HepG2 (cell line): ENCODE measurements at regions not wholly inside any gene's neighbourhood (a gene's known extent, or its start where the extent isn't known, plus 50 kb on each side); places are given as distances from the start of the nearest gene placed in this dataset.

ENCODE experiments used
- ATAC-seq: fragments of 200-7000 bp; cut with Tn5 transposase; 3 replicates; pipeline ENCODE4 v1.9.1; 2020; ENCODE audit warnings: mild to moderate bottlenecking, moderate library complexity
- BruUV-seq: library from RNA; stranded (reverse); fragments of 400-500 nt; replicated peaks from 2 replicates; lab custom pipeline; 2021; lab: Mats Ljungman, UMichigan
- CTCF ChIA-PET: fragments of 300-600 bp; formaldehyde crosslinking; extraction: SDS; loops from one replicate; lab custom pipeline; 2021; ENCODE audit warnings: low total read pairs, inconsistent platforms, low intra/inter-chr PET ratio; lab: Yijun Ruan, JAX
- POLR2A ChIA-PET: fragments of 350-600 bp; sonication (Branson Sonifier 250); formaldehyde crosslinking; loops from one replicate; lab custom pipeline; 2020; ENCODE audit warnings: antibody characterized with exemption, inconsistent platforms; lab: Yijun Ruan, JAX
- DNase-seq: peaks from one replicate; pipeline ENCODE4 v3.0.0-alpha.2; 2015; ENCODE audit warnings: low spot score
- FAIRE-seq: peaks from 3 replicates; lab custom pipeline; 2011; peaks lifted over from hg19 to GRCh38; lab: Jason Lieb, UNC
- H2AFZ ChIP-seq: one replicate; pipeline ENCODE4 v1.6.1; 2011; ENCODE audit warnings: low read length, inconsistent platforms
- H3K27ac ChIP-seq: fragments of 300-600 bp; 3 replicates; pipeline ENCODE4 v1.8.0; 2011; ENCODE audit warnings: mixed run types, mild to moderate bottlenecking, mixed read lengths, low read length, inconsistent platforms; ENCODE audit not compliant: insufficient read depth; ENCODE audit errors: extremely low read length
- H3K27me3 ChIP-seq, 2 experiments: fragments of 200-600 bp in 1 of 2; 2 replicates in 1 of 2; 3 replicates in 1 of 2; pipeline versions ENCODE4 v1.6.0 to v1.8.0; 2011; ENCODE audit warnings: low read length in 2 of 2, mild to moderate bottlenecking in 2 of 2, moderate library complexity in 2 of 2, inconsistent platforms in 1 of 2; ENCODE audit not compliant: insufficient read depth in 2 of 2, control insufficient read depth in 1 of 2
- H3K36me3 ChIP-seq, 2 experiments: fragments of 200-600 bp in 1 of 2; replicated peaks in 1 of 2; 2 replicates in 1 of 2; 3 replicates in 1 of 2; pipeline versions ENCODE4 v1.5.1 to v1.8.0; 2011; ENCODE audit warnings: low read length in 2 of 2, inconsistent platforms in 1 of 2; ENCODE audit not compliant: insufficient read depth in 2 of 2, control insufficient read depth in 1 of 2
- H3K4me1 ChIP-seq: 2 replicates; pipeline ENCODE4 v1.5.1; 2012; ENCODE audit warnings: low read length, inconsistent platforms; ENCODE audit not compliant: insufficient read depth
- H3K4me2 ChIP-seq: 2 replicates; pipeline ENCODE4 v1.6.0; 2011; ENCODE audit warnings: low read depth, low read length, inconsistent platforms
- H3K4me3 ChIP-seq, 3 experiments: fragments of 200-600 bp in 1 of 3; sonication (generic), shearing (Covaris generic) in 1 of 3; replicated peaks in 1 of 3; 2 replicates each; pipeline ENCODE4 v1.5.1; 2011 to 2016; ENCODE audit warnings: low read length in 3 of 3, inconsistent platforms in 2 of 3, low read depth in 2 of 3, mild to moderate bottlenecking in 2 of 3, control low read depth in 1 of 3, mixed read lengths in 1 of 3; ENCODE audit not compliant: insufficient read depth in 1 of 3
- H3K79me2 ChIP-seq: one replicate; pipeline ENCODE4 v1.6.1; 2011; ENCODE audit warnings: low read length, inconsistent platforms; ENCODE audit not compliant: insufficient read depth
- H3K9ac ChIP-seq: 2 replicates; pipeline ENCODE4 v1.6.0; 2011; ENCODE audit warnings: mild to moderate bottlenecking, low read depth, low read length, inconsistent platforms; ENCODE audit not compliant: insufficient read depth
- H3K9me3 ChIP-seq: 2 replicates; pipeline ENCODE4 v1.5.1; 2012; ENCODE audit warnings: mild to moderate bottlenecking, low read length
- H4K20me1 ChIP-seq: 2 replicates; pipeline ENCODE4 v1.6.0; 2011; ENCODE audit warnings: inconsistent platforms, mild to moderate bottlenecking, low read length, moderate library complexity; ENCODE audit not compliant: insufficient read depth
- FOSL2 ChIP-seq: sonication (generic); formaldehyde crosslinking; IDR thresholded peaks from 2 replicates; pipeline ENCODE4 v1.4.0; 2020; ENCODE audit warnings: missing genetic modification reagents
- GFI1 ChIP-seq: sonication (generic); formaldehyde crosslinking; IDR thresholded peaks from 2 replicates; pipeline ENCODE4 v1.5.0; 2020; ENCODE audit warnings: missing genetic modification reagents, mild to moderate bottlenecking, borderline replicate concordance
- HMGA1 ChIP-seq: sonication (generic); formaldehyde crosslinking; conservative IDR thresholded peaks from 2 replicates; pipeline ENCODE4 v1.4.0; 2020; ENCODE audit warnings: missing genetic modification reagents
- HOXD1 ChIP-seq: sonication (generic); formaldehyde crosslinking; IDR thresholded peaks from 2 replicates; pipeline ENCODE4 v1.5.0; 2020; ENCODE audit warnings: missing genetic modification reagents
- MATR3 ChIP-seq: sonication (generic); formaldehyde crosslinking; IDR thresholded peaks from 2 replicates; pipeline ENCODE4 v1.4.0; 2020; ENCODE audit warnings: missing genetic modification reagents
- MXI1 ChIP-seq: IDR thresholded peaks from 3 replicates; pipeline ENCODE4 v1.6.1; 2012; ENCODE audit warnings: low read depth, low read length, inconsistent platforms, borderline replicate concordance
- RNF219 ChIP-seq: sonication (generic); formaldehyde crosslinking; IDR thresholded peaks from 2 replicates; pipeline ENCODE4 v1.5.0; 2020; ENCODE audit warnings: mild to moderate bottlenecking, missing genetic modification reagents
- RXRB ChIP-seq: IDR thresholded peaks from 2 replicates; pipeline ENCODE4 v1.6.1; 2016; ENCODE audit warnings: borderline replicate concordance, missing genetic modification reagents, missing compliant biosample characterization
- SIN3B ChIP-seq: fragments of 150-350 bp; IDR thresholded peaks from 2 replicates; pipeline ENCODE4 v1.6.1; 2014; ENCODE audit warnings: low read length
- SMYD3 ChIP-seq: sonication (generic); formaldehyde crosslinking; IDR thresholded peaks from 2 replicates; pipeline ENCODE4 v1.8.1; 2023; ENCODE audit warnings: mild to moderate bottlenecking, missing genetic modification reagents
- TMF1 ChIP-seq: sonication (generic); formaldehyde crosslinking; IDR thresholded peaks from 2 replicates; pipeline ENCODE4 v1.8.1; 2022; ENCODE audit warnings: low read depth, missing genetic modification reagents
- ZNF646 ChIP-seq: sonication (generic); formaldehyde crosslinking; IDR thresholded peaks from 2 replicates; pipeline ENCODE4 v1.9.0; 2021; ENCODE audit warnings: mild to moderate bottlenecking, missing genetic modification reagents
- ZSCAN21 ChIP-seq: sonication (generic); formaldehyde crosslinking; IDR thresholded peaks from 2 replicates; pipeline ENCODE4 v1.8.0; 2022; ENCODE audit warnings: mild to moderate bottlenecking, missing genetic modification reagents, moderate library complexity, borderline replicate concordance
- WGBS: methylation state at CpG from one replicate; pipeline ENCODE4 v1.1.6; 2017; ENCODE audit warnings: low lambda C conversion rate; 5-methylcytosine and 5-hydroxymethylcytosine counted together
- in situ Hi-C: cut with HindIII; loops from 2 replicates; pipeline ENCODE4 v1.10.0; 2017; ENCODE audit warnings: low pct_unique_long_range_greater_than_20kb; ENCODE audit not compliant: extremely low pct_ligation_motif_present
- intact Hi-C: fragments of 100-400 bp; cut with micrococcal nuclease; formaldehyde crosslinking; loops from one replicate; pipeline ENCODE4 v1.10.0; 2022; ENCODE audit not compliant: unreplicated experiment
- TF ChIP-seq, protein P1 (sequence below): sonication (generic); formaldehyde crosslinking; IDR thresholded peaks from 2 replicates; pipeline ENCODE4 v1.4.0; 2020; ENCODE audit warnings: missing genetic modification reagents, borderline replicate concordance

GRCh38 chr2:103249462-103249861 is 487.6 kb downstream of the TMEM182 start:
- 5% methylated on average over 4 of the region's 4 CpGs for WGBS
- ChIA-PET CTCF (no interaction called here), POLR2A (no interaction called here)
- no peaks in the 10 kb centered on the region for H4K20me1 ChIP-seq
- ATAC-seq: no peak
- H3K4me2 ChIP-seq: no peak overlapping the region
- no peaks in the 10 kb centered on the region for H3K79me2 ChIP-seq
- no peak for DNase-seq
- no peaks in the 10 kb centered on the region for H3K4me1 ChIP-seq
- intact Hi-C loops (no loop called here), in situ Hi-C loops (no loop called here)
- no peaks in the 10 kb centered on the region for H3K9me3 ChIP-seq
- H3K9ac ChIP-seq: no peak overlapping the region
- no peak for FAIRE-seq
- H2AFZ ChIP-seq: no peak overlapping the region
- H3K36me3 ChIP-seq: no peaks in the 10 kb centered on the region
- no peak overlapping the region for H3K4me3 ChIP-seq
- H3K27me3 ChIP-seq: no peaks in the 10 kb centered on the region
- no TSS peak for BruUV-seq
- no peak overlapping the region for H3K27ac ChIP-seq
- TF ChIP-seq ZNF646 (CRISPR knock-in tag) (no peak), TMF1 (no peak), MXI1 (no peak), ZSCAN21 (no peak), RNF219 (CRISPR knock-in tag) (no peak), MATR3 (CRISPR knock-in tag) (no peak), RXRB (CRISPR knock-in tag) (no peak), HMGA1 (CRISPR knock-in tag) (no peak), HOXD1 (CRISPR knock-in tag) (no peak), FOSL2 (CRISPR knock-in tag) (no peak), SMYD3 (no peak), GFI1 (CRISPR knock-in tag) (no peak), SIN3B (no peak)
- TF ChIP-seq, protein P1, sequence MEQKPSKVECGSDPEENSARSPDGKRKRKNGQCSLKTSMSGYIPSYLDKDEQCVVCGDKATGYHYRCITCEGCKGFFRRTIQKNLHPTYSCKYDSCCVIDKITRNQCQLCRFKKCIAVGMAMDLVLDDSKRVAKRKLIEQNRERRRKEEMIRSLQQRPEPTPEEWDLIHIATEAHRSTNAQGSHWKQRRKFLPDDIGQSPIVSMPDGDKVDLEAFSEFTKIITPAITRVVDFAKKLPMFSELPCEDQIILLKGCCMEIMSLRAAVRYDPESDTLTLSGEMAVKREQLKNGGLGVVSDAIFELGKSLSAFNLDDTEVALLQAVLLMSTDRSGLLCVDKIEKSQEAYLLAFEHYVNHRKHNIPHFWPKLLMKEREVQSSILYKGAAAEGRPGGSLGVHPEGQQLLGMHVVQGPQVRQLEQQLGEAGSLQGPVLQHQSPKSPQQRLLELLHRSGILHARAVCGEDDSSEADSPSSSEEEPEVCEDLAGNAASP: no peak
